Right atrium auricular region (tissue), 2 donors: ENCODE measurements at regions not wholly inside any gene's neighbourhood (a gene's known extent, or its start where the extent isn't known, plus 50 kb on each side); places are given as distances from the start of the nearest gene placed in this dataset.

ENCODE experiments used
- DNase-seq: peaks from one replicate; pipeline ENCODE4 v3.0.0-alpha.2; 2019; ENCODE audit warnings: low spot score
- H3K27ac ChIP-seq, 2 donors: fragments of 200-600 bp; sonication (generic); 1 replicate in 1 of 2; 2 replicates in 1 of 2; pipeline ENCODE4 v1.5.1; 2016 to 2019
- H3K27me3 ChIP-seq, 2 donors: fragments of 200-600 bp; sonication (generic); one replicate each; pipeline versions ENCODE4 v1.5.1 to v1.6.0; 2017 to 2019
- H3K36me3 ChIP-seq: fragments of 200-600 bp; sonication (generic); one replicate; pipeline ENCODE4 v1.5.1; 2016
- H3K4me1 ChIP-seq, 2 donors: fragments of 200-600 bp; sonication (generic); one replicate each; pipeline versions ENCODE4 v1.5.1 to v1.6.0; 2017 to 2019
- H3K4me3 ChIP-seq, 2 donors: fragments of 200-600 bp; sonication (generic); 1 replicate in 1 of 2; 2 replicates in 1 of 2; pipeline ENCODE4 v1.5.1; 2017 to 2019; ENCODE audit warnings: mild to moderate bottlenecking in 1 of 2, moderate library complexity in 1 of 2
- H3K9me3 ChIP-seq, 2 donors: fragments of 200-600 bp; sonication (generic); one replicate each; pipeline ENCODE4 v1.5.1; 2019
- CTCF ChIP-seq, 2 donors: fragments of 200-600 bp; sonication (generic); IDR thresholded peaks; one replicate each; pipeline ENCODE4 v1.5.1; 2019; ENCODE audit warnings: antibody characterized with exemption in 2 of 2

DNA sequence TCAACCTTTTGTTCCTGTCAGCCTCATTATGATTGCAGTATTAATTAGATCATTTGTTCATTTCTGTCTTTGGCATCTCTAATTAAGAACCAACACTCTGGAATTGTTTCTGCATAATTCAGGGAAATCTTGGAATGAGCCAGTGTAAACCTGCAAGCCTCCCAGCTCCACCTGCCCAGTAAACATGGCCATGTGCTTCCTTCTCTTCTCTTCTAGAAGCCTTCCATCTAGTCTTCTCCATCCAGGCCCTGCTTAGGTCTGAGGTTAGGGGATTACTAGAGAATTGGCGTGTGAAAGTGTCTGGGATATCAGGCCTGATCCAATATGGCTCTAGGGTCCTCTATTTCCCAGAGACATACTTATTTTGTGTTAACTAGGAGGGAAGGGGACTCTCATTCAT lies 528.0 kb downstream of the AACS start:
- TF ChIP-seq CTCF (IDR thresholded peaks at IDR 0.05), result no peak
- no peak for DNase-seq
- H3K4me3 ChIP-seq, result no peak overlapping the region
- no peaks in the 10 kb centered on the region for H3K27me3 ChIP-seq
- no peak overlapping the region for H3K27ac ChIP-seq
- H3K36me3 ChIP-seq, result no peaks in the 10 kb centered on the region
- H3K4me1 ChIP-seq, result no peaks in the 10 kb centered on the region
- peaks cover 0 to 11% of the 10 kb centered on the region in 2 donors for H3K9me3 ChIP-seq

- no peaks in the 10 kb centered on the region for H3K4me1 ChIP-seq
- no peaks in the 10 kb centered on the region for H3K27me3 ChIP-seq
- no peak for TF ChIP-seq CTCF (IDR thresholded peaks at IDR 0.05)
- peaks cover 0 to 5% of the 10 kb centered on the region in 2 donors for H3K9me3 ChIP-seq
- H3K4me3 ChIP-seq, result no peak overlapping the region
- no peaks in the 10 kb centered on the region for H3K36me3 ChIP-seq
- H3K27ac ChIP-seq, result no peak overlapping the region
- no peak for DNase-seq
Observed at GRCh38 chr12:125604976-125605375, 539.7 kb downstream of the AACS start.

GRCh38 chr12:125606312-125606711 lies 541.1 kb downstream of the AACS start:
- Histone ChIP-seq H3K4me3 (no peak overlapping the region), H3K9me3 (peaks cover 0 to 5% of the 10 kb centered on the region in 2 donors), H3K36me3 (no peaks in the 10 kb centered on the region), H3K27me3 (no peaks in the 10 kb centered on the region), H3K27ac (no peak overlapping the region), H3K4me1 (no peaks in the 10 kb centered on the region)
- TF ChIP-seq CTCF (IDR thresholded peaks at IDR 0.05), result no peak
- no peak for DNase-seq

DNA sequence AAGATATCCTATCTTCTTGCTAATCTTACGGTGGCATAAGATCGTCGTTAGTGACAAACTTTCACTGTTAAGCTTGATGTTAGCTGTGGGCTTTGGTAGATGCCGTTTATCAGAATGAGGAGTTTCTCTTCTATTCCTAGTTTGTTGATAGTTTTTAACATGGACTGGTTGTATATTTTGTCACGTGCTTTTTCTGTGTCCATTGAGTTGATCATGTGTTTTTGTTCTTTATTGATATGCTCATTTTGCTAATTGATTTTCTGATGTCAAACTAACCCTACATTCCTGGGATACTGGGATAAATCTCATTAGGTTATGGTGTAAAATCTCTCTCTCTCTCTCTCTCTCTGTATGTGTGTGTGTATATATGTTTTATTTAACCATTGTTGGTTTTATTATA lies 545.1 kb downstream of the AACS start:
- no peak overlapping the region for H3K4me3 ChIP-seq
- H3K9me3 ChIP-seq, result no peaks in the 10 kb centered on the region
- no peaks in the 10 kb centered on the region for H3K36me3 ChIP-seq
- DNase-seq, result no peak
- H3K4me1 ChIP-seq, result no peaks in the 10 kb centered on the region
- TF ChIP-seq CTCF (IDR thresholded peaks at IDR 0.05), result no peak
- no peak overlapping the region for H3K27ac ChIP-seq
- no peaks in the 10 kb centered on the region for H3K27me3 ChIP-seq

DNA sequence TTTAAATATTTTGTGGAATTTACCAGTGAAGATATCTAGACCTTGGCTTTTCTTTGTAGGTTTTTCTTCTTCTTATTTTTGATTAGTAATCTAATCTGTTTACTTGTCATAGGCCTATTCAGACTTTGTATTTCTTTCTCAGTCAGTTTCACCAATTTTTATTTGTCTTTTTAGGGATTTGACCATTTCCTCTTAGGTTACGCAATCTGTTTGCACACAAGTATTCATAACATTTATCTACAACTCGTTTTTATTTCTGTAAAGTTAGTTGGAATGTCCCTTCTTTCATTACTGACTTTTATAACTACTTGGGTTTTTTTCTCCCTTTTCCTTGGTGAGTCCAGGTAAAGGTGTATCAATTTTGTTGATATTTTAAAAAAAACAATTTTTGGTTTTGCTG lies 545.7 kb downstream of the AACS start:
- no peaks in the 10 kb centered on the region for H3K27me3 ChIP-seq
- H3K4me1 ChIP-seq, result no peaks in the 10 kb centered on the region
- H3K36me3 ChIP-seq, result no peaks in the 10 kb centered on the region
- no peak for DNase-seq
- no peak for TF ChIP-seq CTCF (IDR thresholded peaks at IDR 0.05)
- H3K9me3 ChIP-seq, result no peaks in the 10 kb centered on the region
- no peak overlapping the region for H3K4me3 ChIP-seq
- no peak overlapping the region for H3K27ac ChIP-seq

- H3K9me3 ChIP-seq, result no peaks in the 10 kb centered on the region
- no peaks in the 10 kb centered on the region for H3K27me3 ChIP-seq
- no peak overlapping the region for H3K4me3 ChIP-seq
- H3K36me3 ChIP-seq, result no peaks in the 10 kb centered on the region
- no peak for DNase-seq
- no peaks in the 10 kb centered on the region for H3K4me1 ChIP-seq
- TF ChIP-seq CTCF (IDR thresholded peaks at IDR 0.05), result no peak
- H3K27ac ChIP-seq, result no peak overlapping the region
Observed at GRCh38 chr12:125614058-125614457, 548.8 kb downstream of the AACS start.
